NCI-H446 (cell line): ENCODE measurements at regions not wholly inside any gene's neighbourhood (a gene's known extent, or its start where the extent isn't known, plus 50 kb on each side); places are given as distances from the start of the nearest gene placed in this dataset.
"Not testable (repeated sequence)": the region's sequence is repeated elsewhere in the genome, so short reads cannot be mapped to it uniquely, and the experiment has no call there.

Experiments used
- DNase-seq, 2 experiments: peaks; one replicate each; lab custom pipeline; 2025; lab: John Stamatoyannopoulos, UW

DNA sequence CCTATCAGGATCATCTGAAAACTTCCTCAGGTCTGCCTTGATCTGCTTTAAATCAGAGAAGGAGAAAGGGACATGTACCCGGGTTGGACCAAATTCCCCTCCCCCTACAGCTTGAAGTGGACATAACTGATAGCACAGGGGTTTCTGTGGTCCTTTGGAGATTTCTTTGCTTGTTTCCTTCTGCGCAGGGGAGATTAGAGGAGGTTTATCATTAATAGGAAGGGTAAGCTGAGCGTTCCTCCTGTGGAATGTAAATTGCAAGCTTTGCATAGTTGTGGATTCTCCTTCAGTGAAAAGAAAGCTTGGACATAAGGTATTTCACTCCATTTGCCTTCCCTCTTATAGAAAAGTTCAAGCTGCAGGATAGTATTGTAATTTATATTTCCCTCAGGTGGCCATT, 936.0 kb downstream of the DIPK2A start:
- DNase-seq = not testable (repeated sequence)

DNA sequence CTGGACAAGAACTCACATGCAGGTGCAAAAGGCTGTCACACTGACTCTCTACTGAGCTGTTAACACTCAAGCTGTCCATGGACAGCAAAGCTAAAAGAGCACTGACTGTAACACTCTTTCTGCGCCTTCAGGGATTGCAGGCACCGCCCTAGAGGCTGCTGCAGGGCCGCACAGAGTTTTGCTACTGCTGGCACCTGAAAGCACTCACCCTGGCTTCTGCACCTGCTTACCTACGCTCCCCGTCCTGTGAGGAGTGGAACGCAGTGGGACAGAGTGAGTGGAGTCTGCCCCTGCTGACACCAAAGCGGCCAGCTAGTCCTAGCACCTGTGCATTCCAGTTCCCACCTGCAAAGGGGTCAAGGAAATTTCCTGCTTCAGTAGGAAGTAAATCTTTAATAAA, 941.3 kb downstream of the DIPK2A start:
- no peak for DNase-seq

- no peak for DNase-seq
These were observed 943.6 kb downstream of the DIPK2A start for GRCh38 chr3:144915202-144915601.

- peak; percentile 63 to 89 for DNase-seq
These were observed 950.1 kb downstream of the DIPK2A start for GRCh38 chr3:144921710-144922109.

GRCh38 chr3:144923046-144923775, 951.6 kb downstream of the DIPK2A start:
- DNase-seq = peak in 1 of 2 experiments; percentile 46

- no peak for DNase-seq
These were observed 958.8 kb downstream of the DIPK2A start for GRCh38 chr3:144930431-144930830.

DNA sequence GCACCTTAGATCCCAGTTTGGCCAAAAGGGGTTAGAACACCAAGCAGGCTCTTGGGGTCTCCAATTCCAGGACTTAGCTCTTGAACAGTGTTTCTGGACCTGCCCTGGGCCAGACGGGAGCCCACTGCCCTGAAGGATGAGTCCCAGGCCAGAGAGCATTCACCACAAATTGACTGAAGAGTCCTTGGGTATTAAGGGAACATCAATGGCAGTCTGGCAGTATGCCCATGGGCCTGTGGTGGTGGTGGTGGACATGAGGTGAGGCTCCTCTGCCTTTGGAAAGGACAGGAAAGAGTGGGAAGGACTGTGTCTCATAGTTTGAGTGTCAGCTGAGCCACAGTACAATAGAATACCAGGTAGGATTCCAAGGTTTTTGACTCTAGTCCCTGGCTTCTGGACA, 960.0 kb downstream of the DIPK2A start:
- no peak for DNase-seq

DNA sequence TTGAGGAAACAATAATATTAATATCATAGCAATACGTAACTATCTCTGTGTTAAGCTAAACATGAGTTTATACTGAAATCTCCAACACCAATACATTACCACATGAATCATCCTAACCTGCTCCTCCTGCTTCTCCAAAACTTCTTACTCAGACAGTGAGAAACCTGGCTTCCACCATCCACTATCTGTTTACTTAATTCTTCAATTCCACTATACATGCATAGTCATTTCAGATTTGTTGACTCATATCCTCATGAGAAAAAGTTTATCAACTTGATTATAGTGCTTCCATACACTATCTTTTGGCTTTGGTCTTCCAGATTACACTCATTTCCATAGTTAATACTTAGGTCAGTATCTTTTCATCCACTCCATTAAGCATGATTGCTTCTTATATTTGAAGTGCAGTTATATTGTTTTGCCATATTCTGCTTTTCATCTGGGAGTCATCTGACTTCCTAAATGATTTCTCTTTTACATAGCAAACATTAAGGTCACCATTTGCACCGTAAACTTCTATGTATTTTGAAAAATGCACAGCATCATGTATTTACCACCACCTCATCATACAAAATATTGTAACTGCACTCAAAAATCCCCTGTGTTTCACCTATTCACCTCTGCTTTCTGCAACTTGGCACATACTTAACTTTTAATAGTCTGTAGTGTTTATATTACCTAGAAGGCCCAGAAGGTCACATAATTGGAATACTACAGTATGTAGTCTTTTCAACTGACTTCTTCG, 970.6 kb downstream of the DIPK2A start:
- DNase-seq = no peak

DNA sequence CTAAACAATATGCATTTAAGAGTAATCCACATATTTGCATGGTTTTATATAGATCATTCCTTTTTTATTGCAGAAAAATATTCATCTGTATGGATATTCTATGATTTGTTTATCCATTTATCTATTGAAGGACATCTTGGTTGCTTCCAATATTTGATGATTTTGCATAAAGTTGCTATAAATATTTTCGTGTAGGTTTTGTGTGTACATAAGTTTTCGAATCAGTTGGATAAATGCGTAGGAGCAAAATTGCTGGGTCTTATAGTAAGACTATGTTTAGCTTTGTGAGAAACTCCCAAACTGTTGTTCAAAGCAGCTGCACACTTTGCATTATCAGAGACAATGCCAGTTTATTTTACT, 971.2 kb downstream of the DIPK2A start:
- no peak for DNase-seq

DNA sequence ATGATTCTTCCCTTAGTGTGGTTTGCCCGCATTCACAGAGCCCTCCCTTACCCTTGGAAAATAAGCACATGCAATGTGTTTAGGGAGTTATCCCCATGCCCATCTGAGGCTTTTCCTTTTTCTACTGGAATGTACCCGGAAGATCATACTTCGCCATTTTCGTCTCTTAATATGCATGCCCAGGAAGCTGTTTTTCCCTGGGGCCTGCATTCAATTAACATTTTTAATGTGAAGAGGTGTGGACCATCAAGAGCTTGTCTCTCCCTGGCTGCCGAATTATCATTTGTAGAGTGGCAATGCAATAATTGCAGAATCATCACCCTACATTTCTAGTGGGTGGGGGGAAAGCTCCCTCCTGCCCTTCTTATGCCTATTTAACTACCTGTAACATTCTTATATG, 976.3 kb downstream of the DIPK2A start:
- DNase-seq = no peak

- DNase-seq = no peak
These were observed 977.1 kb downstream of the DIPK2A start for GRCh38 chr3:144948711-144949110.

GRCh38 chr3:144953959-144954358, 982.3 kb downstream of the DIPK2A start:
- no peak for DNase-seq

GRCh38 chr3:144957398-144958101, 985.9 kb downstream of the DIPK2A start:
- no peak for DNase-seq

DNA sequence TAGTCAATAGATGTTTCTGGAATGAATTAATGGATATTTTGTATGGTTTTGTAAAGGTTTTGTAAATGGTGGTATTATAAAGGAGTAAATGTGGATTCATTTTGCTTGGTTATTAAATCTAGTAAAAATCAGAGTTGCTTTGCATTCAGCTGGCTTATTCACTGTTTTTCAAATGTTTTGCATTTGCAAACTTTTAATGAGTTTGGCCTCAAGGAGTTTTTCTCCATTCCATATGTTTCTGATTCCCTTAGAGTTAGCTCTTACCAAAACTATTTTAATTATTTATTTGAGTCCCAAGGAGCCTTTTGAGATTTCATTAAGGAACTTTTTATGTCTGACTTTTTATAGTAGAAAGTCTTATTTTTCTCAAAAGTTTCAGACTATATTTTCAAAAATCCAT, 992.2 kb downstream of the DIPK2A start:
- no peak for DNase-seq

GRCh38 chr3:144966560-144966959, 994.9 kb downstream of the DIPK2A start:
- DNase-seq = no peak

- peak in 1 of 2 experiments; percentile 21 for DNase-seq
These were observed 997.2 kb downstream of the DIPK2A start for GRCh38 chr3:144968750-144969350.

GRCh38 chr3:144984481-144984880, 1012.9 kb downstream of the DIPK2A start:
- DNase-seq = not testable (repeated sequence)

- no peak for DNase-seq
These were observed 1018.2 kb downstream of the DIPK2A start for GRCh38 chr3:144989807-144990206.

DNA sequence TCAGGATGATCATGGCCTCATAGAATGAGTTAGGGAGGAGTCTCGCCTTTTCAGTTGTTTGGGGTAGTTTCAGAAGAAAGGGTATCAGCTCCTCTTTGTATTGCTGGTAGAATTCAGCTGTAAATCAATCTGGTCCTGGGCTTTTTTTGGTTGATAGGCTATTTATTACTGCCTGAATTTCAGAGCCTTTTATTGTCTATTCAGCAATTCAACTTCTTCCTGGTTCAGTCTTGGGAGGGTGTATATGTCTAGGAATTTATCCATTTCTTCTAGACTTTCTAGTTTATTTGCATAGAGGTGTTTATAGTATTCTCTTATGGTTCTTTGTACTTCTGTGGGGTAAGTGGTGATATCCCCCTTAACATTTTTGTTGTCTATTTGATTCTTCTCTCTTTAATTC, 1024.2 kb downstream of the DIPK2A start:
- no peak for DNase-seq

DNA sequence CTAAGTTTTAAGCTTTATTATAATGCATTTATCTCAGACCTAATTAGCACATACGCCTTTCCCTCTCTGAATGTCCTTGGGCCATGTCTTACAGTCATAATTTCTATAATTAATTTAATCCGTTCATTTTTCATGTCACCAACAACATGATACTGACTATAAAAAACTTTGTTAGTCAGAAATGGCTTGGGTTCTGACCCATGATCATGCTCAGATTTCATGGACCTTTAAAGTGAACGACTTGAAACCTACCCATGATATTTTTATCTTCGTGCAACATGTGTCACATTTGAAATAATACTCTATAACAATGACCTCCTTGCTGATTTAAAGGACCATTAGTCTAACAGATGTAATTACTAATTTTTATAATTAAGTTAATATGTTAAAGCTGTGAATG, 1033.8 kb downstream of the DIPK2A start:
- DNase-seq = no peak

- DNase-seq = no peak
These were observed 1034.6 kb downstream of the DIPK2A start for GRCh38 chr3:145006271-145006670.

GRCh38 chr3:145013931-145014330, 1042.3 kb downstream of the DIPK2A start:
- no peak for DNase-seq

DNA sequence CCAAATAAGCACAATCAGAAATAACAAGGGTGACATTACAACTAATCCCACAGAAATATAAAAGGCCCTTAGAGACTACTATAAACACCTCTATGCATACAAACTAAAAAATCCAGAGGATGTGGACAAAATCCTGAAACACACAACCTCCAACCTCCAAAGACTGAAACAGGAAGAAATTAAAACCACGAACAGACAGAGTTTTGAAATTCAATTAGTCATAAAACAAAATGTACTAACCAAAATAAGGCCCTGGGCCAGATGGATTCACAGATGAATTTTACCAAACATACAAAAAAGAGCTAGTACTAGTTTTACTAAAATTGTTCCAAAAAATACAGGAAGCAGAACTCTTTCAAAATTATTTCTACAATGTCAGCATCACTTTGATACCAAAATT, 1043.6 kb downstream of the DIPK2A start:
- DNase-seq = no peak
